Esophagus muscularis mucosa (tissue), 3 donors: ENCODE measurements at regions not wholly inside any gene's neighbourhood (a gene's known extent, or its start where the extent isn't known, plus 50 kb on each side); places are given as distances from the start of the nearest gene placed in this dataset.

Experiments
- POLR2AphosphoS5 ChIP-seq, 2 donors: sonication (generic); formaldehyde crosslinking; IDR thresholded peaks; one replicate each; pipeline ENCODE4 v1.6.1; 2017; ENCODE audit warnings: antibody characterized with exemption in 2 of 2
- TF ChIP-seq, protein P1 (sequence below), 3 experiments: fragments of 200-600 bp in 2 of 3; fragments of 450-650 bp in 1 of 3; sonication (generic) in 2 of 3; IDR thresholded peaks; one replicate each; pipeline ENCODE4 v1.5.1; 2017 to 2019; ENCODE audit warnings: antibody characterized with exemption in 3 of 3, mild to moderate bottlenecking in 2 of 3, moderate library complexity in 1 of 3

DNA sequence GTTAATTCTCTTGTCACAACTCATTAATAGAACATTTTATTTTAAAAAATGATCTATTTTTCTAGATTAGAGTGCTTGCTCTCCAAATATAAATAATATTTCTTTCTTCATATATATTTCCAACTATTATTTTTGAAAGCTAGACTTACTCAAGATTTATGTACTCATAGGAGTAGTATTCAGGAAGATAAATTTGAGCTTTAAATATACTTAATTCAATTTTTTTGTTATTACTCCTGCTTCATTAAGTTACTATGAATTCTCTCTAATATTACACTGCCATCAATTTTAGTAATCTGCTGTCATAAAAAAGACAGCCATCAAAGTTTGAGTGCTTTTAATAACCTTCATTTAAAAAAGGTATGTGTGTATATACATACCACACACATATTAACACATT, 161.9 kb upstream of the PCDH9 start:
- TF ChIP-seq, protein P1, sequence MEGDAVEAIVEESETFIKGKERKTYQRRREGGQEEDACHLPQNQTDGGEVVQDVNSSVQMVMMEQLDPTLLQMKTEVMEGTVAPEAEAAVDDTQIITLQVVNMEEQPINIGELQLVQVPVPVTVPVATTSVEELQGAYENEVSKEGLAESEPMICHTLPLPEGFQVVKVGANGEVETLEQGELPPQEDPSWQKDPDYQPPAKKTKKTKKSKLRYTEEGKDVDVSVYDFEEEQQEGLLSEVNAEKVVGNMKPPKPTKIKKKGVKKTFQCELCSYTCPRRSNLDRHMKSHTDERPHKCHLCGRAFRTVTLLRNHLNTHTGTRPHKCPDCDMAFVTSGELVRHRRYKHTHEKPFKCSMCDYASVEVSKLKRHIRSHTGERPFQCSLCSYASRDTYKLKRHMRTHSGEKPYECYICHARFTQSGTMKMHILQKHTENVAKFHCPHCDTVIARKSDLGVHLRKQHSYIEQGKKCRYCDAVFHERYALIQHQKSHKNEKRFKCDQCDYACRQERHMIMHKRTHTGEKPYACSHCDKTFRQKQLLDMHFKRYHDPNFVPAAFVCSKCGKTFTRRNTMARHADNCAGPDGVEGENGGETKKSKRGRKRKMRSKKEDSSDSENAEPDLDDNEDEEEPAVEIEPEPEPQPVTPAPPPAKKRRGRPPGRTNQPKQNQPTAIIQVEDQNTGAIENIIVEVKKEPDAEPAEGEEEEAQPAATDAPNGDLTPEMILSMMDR (IDR thresholded peaks at IDR 0.05): no peak
- TF ChIP-seq POLR2AphosphoS5 (IDR thresholded peaks at IDR 0.05): no peak
